HCT116 (cell line): ENCODE measurements at regions not wholly inside any gene's neighbourhood (a gene's known extent, or its start where the extent isn't known, plus 50 kb on each side); places are given as distances from the start of the nearest gene placed in this dataset.

ENCODE experiments used
- CBX3 ChIP-seq: IDR thresholded peaks from 2 replicates; pipeline ENCODE4 v1.6.1; 2012; ENCODE audit warnings: low read depth
- CTCF ChIP-seq, 3 experiments: fragments of 200-600 bp in 1 of 3; sonication (generic) in 1 of 3; IDR thresholded peaks in 2 of 3; conservative IDR thresholded peaks in 1 of 3; 2 replicates each; pipeline ENCODE4 v1.5.1; 2012 to 2017; ENCODE audit warnings: low read depth in 2 of 3, low read length in 2 of 3, antibody characterized with exemption in 1 of 3, borderline replicate concordance in 1 of 3, control low read depth in 1 of 3, mild to moderate bottlenecking in 1 of 3, mixed read lengths in 1 of 3, mixed run types in 1 of 3, moderate library complexity in 1 of 3; ENCODE audit not compliant: insufficient read depth in 1 of 3
- ELF1 ChIP-seq: IDR thresholded peaks from 2 replicates; pipeline ENCODE4 v1.6.1; 2012; ENCODE audit warnings: low read depth, borderline replicate concordance
- EZH2 ChIP-seq: fragments of 200-600 bp; sonication (generic); IDR thresholded peaks from 2 replicates; pipeline ENCODE4 v1.6.1; 2017; ENCODE audit warnings: antibody characterized with exemption, mixed run types
- JUND ChIP-seq: IDR thresholded peaks from 2 replicates; pipeline ENCODE4 v1.6.1; 2012
- MAX ChIP-seq: IDR thresholded peaks from 2 replicates; pipeline ENCODE4 v1.6.1; 2012
- POLR2AphosphoS5 ChIP-seq: IDR thresholded peaks from 2 replicates; pipeline ENCODE4 v1.6.1; 2011; ENCODE audit warnings: mild to moderate bottlenecking, low read depth, low read length, moderate library complexity
- REST ChIP-seq: IDR thresholded peaks from 2 replicates; pipeline ENCODE4 v1.6.1; 2012; ENCODE audit warnings: low read depth
- SP1 ChIP-seq: IDR thresholded peaks from 2 replicates; pipeline ENCODE4 v1.6.1; 2012; ENCODE audit warnings: low read depth
- SRF ChIP-seq: IDR thresholded peaks from 2 replicates; pipeline ENCODE4 v1.6.1; 2012; ENCODE audit warnings: low read depth
- TCF7L2 ChIP-seq: IDR thresholded peaks from 2 replicates; pipeline ENCODE4 v1.7.0; 2011; ENCODE audit warnings: borderline replicate concordance, inconsistent platforms; ENCODE audit not compliant: insufficient read depth, insufficient read length; ENCODE audit errors: extremely low read depth
- YY1 ChIP-seq: IDR thresholded peaks from 2 replicates; pipeline ENCODE4 v1.6.1; 2011; ENCODE audit warnings: low read length, low read depth, moderate library complexity, mild to moderate bottlenecking; ENCODE audit not compliant: insufficient replicate concordance; ENCODE audit errors: extremely low read depth

GRCh38 chr4:127007305-127007704 is 625.5 kb upstream of the INTU start:
- no peak for TF ChIP-seq CTCF (IDR thresholded peaks at IDR 0.05 in 2 of 3, conservative IDR thresholded peaks at IDR 0.05 in 1 of 3; ENCODE audit: borderline replicate concordance in 1 of 3, insufficient read depth in 1 of 3, low read depth in 2 of 3, low read length in 2 of 3)
- no peak for TF ChIP-seq ELF1
- no peak for TF ChIP-seq YY1
- TF ChIP-seq EZH2: no peak
- TF ChIP-seq POLR2AphosphoS5: no peak
- no peak for TF ChIP-seq SRF
- TF ChIP-seq REST: no peak
- no peak for TF ChIP-seq JUND
- no peak for TF ChIP-seq SP1
- no peak for TF ChIP-seq TCF7L2
- TF ChIP-seq MAX: no peak
- TF ChIP-seq CBX3: no peak
